Tibial artery (tissue), 4 donors: ENCODE measurements at regions not wholly inside any gene's neighbourhood (a gene's known extent, or its start where the extent isn't known, plus 50 kb on each side); places are given as distances from the start of the nearest gene placed in this dataset.

Experiments used
- DNase-seq, 2 donors: peaks; one replicate each; pipeline ENCODE4 v3.0.0-alpha.2; 2019
- H3K27ac ChIP-seq, 2 donors: fragments of 200-600 bp; sonication (generic) in 1 of 2; 1 replicate in 1 of 2; 2 replicates in 1 of 2; pipeline ENCODE4 v1.5.1; 2018 to 2019; ENCODE audit warnings: mild to moderate bottlenecking in 1 of 2
- H3K27me3 ChIP-seq, 2 donors: fragments of 200-600 bp; sonication (generic) in 1 of 2; one replicate each; pipeline versions ENCODE4 v1.5.1 to v1.6.0; 2016 to 2019
- H3K36me3 ChIP-seq, 3 donors: fragments of 200-600 bp; sonication (generic) in 2 of 3; one replicate each; pipeline ENCODE4 v1.5.1; 2016 to 2019; ENCODE audit warnings: mild to moderate bottlenecking in 2 of 3
- H3K4me1 ChIP-seq, 4 donors: fragments of 200-600 bp; sonication (generic) in 2 of 4; 1 replicate in 3 of 4; 2 replicates in 1 of 4; pipeline ENCODE4 v1.5.1; 2016 to 2019
- H3K4me3 ChIP-seq, 2 donors: fragments of 200-600 bp; sonication (generic) in 1 of 2; 1 replicate in 1 of 2; 2 replicates in 1 of 2; pipeline ENCODE4 v1.5.1; 2018 to 2019; ENCODE audit warnings: mild to moderate bottlenecking in 2 of 2
- H3K9me3 ChIP-seq, 3 donors: fragments of 200-600 bp; sonication (generic) in 1 of 3; one replicate each; pipeline ENCODE4 v1.5.1; 2016 to 2019
- intact Hi-C: fragments of 100-400 bp; cut with DNase I; formaldehyde crosslinking; loops from one replicate; pipeline ENCODE4 v1.15.0; 2023; ENCODE audit warnings: low total_unique reads
- TF ChIP-seq, protein P1 (sequence below), 2 experiments: fragments of 200-600 bp in 1 of 2; fragments of 450-650 bp in 1 of 2; IDR thresholded peaks; one replicate each; pipeline ENCODE4 v1.5.1; 2017 to 2019; ENCODE audit warnings: antibody characterized with exemption in 2 of 2, mild to moderate bottlenecking in 1 of 2, moderate library complexity in 1 of 2

DNA sequence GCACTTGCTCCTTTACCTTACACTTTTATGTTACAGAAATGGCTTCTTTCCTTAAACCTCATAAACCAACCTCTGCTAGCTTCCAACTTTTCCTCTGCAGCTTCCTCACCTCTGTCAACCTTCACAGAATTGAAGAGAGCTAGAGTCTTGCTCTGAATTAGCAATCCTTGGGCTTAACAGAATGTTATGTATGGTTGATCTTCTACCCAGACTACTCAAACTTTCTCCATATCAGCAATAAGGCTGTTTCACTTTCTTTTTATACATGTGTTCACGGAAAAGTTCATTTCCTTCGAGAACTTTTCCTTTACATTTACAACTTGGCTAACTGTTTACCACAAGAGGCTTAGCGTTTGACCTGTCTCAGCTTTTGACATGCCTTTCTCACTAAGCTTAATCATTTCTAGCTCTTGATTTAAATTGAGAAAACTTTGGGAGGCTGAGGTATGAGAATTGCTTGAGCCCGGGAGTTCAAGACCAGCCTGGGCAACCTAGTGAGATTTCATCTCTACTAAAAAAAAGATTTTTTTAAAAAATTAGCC, 207.3 kb downstream of the BMP7 start:
- intact Hi-C loops: no loop called here
- no peak for DNase-seq
- Histone ChIP-seq H3K4me3 (no peak overlapping the region), H3K27ac (no peak overlapping the region), H3K27me3 (peaks cover 0 to 4% of the 10 kb centered on the region in 2 donors), H3K9me3 (no peaks in the 10 kb centered on the region), H3K36me3 (no peaks in the 10 kb centered on the region), H3K4me1 (no peaks in the 10 kb centered on the region)
- TF ChIP-seq, protein P1, sequence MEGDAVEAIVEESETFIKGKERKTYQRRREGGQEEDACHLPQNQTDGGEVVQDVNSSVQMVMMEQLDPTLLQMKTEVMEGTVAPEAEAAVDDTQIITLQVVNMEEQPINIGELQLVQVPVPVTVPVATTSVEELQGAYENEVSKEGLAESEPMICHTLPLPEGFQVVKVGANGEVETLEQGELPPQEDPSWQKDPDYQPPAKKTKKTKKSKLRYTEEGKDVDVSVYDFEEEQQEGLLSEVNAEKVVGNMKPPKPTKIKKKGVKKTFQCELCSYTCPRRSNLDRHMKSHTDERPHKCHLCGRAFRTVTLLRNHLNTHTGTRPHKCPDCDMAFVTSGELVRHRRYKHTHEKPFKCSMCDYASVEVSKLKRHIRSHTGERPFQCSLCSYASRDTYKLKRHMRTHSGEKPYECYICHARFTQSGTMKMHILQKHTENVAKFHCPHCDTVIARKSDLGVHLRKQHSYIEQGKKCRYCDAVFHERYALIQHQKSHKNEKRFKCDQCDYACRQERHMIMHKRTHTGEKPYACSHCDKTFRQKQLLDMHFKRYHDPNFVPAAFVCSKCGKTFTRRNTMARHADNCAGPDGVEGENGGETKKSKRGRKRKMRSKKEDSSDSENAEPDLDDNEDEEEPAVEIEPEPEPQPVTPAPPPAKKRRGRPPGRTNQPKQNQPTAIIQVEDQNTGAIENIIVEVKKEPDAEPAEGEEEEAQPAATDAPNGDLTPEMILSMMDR (IDR thresholded peaks at IDR 0.05): no peak

DNA sequence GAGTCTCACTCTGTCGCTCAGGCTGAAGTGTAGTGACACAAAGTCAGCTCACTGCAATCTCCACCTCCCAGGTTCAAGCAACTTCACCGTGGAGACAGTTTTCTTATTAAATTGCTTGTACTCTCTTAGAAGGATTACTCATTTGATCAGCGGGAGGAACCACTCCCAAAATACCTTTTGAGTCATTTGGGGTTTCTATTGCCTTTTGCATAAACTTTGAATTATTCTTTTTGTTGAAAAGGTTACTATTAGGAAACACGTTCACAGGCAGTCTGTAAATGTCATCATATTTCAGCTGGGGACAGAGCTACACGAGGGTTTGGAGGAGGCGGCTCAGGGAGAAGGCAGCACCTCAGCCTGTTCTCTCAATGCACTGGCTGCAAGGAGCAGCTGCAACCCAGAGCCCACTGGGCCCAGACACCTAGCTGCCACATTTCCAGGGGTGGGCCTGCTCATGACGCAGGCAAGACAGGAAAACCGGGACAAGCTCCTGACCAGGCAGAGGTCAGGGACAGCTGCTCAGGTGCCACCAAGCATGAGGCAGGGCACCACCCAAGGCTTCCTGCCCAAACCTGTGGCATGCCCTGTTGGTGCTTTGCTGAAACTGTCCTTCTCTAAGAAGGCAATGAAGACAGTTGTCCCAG, 205.9 kb downstream of the BMP7 start:
- H3K36me3 ChIP-seq: no peaks in the 10 kb centered on the region
- no peaks in the 10 kb centered on the region for H3K4me1 ChIP-seq
- intact Hi-C loops: no loop called here

DNA sequence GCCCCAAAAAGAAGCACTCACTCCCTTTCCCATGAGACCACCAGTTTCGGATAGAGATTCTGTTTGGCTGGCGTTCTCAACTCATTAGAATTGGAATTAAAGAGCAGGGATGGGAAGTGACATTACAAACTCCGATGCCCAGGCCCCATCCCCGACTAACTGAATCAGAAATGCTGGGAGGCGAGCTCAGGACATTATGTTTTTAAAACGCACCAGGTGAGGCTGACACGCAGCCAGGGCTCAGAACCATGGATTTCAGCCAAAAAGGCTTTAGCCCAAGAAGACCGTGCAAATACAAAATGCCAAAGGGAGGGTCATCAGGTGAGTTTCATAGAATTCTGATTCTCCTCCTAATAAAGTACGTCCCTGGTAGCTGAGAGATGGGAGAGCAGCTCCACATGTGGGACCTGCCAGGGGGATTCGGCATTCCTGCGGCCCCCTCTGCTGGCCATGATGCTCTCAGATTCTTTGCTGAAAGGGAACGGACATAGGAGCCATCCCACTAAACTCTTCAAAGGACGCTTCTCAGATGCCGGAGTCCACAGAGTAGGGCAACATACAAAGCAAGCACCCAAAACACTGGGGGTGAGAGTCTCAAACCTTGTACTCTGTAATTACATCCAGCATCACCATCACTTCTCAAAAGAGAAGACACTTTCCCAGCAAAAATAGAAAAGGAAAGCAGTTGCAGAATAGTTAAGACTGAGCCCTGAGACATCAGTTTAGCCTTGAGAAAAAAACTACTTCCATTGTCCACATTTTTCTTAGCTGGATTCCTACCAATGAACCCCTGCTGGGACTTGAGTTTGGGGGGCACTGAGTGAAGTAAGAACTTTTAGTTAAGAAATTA, 205.2 kb downstream of the BMP7 start:
- H3K36me3 ChIP-seq: no peaks in the 10 kb centered on the region
- no peaks in the 10 kb centered on the region for H3K9me3 ChIP-seq
- no peaks in the 10 kb centered on the region for H3K4me1 ChIP-seq
- peaks cover 0 to 10% of the 10 kb centered on the region in 2 donors for H3K27me3 ChIP-seq
- TF ChIP-seq, protein P1 (IDR thresholded peaks at IDR 0.05): no peak
- peak in 1 of 2 donors; percentile 42 for DNase-seq
- no peak overlapping the region for H3K4me3 ChIP-seq
- intact Hi-C loops: no loop called here
- H3K27ac ChIP-seq: no peak overlapping the region

More for the DNA sequence above, 205.9 kb downstream of the BMP7 start:
- TF ChIP-seq, protein P1 (IDR thresholded peaks at IDR 0.05): no peak
- Histone ChIP-seq H3K27me3 (peaks cover 0 to 8% of the 10 kb centered on the region in 2 donors), H3K27ac (no peak overlapping the region), H3K4me3 (no peak overlapping the region), H3K9me3 (no peaks in the 10 kb centered on the region)
- DNase-seq: peak in 1 of 2 donors; percentile 49

DNA sequence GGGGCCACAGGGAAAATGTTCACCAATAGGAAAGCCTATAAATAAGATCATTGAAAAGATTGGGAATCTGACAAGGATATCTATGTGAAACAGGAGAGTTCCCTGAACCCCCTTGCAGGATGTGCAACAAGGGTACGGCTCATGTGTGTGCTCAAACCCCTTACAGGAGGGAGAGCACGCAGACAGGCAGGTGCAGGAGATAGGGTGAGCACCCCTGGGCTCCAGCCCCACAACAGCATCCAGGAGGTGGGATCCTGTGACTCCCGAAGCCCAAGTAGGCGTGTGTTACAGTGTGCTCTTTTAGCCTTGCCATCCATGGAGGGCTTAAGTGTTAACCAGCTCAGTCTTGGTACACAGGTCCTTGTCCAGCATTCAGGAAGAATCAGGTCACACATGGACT, 204.2 kb downstream of the BMP7 start:
- H3K36me3 ChIP-seq: no peaks in the 10 kb centered on the region
- H3K4me3 ChIP-seq: no peak overlapping the region
- peaks cover 0 to 10% of the 10 kb centered on the region in 2 donors for H3K27me3 ChIP-seq
- TF ChIP-seq, protein P1 (IDR thresholded peaks at IDR 0.05): no peak
- no peaks in the 10 kb centered on the region for H3K4me1 ChIP-seq
- intact Hi-C loops: no loop called here
- DNase-seq: peak in 1 of 2 donors; percentile 29
- H3K27ac ChIP-seq: no peak overlapping the region
- H3K9me3 ChIP-seq: no peaks in the 10 kb centered on the region

DNA sequence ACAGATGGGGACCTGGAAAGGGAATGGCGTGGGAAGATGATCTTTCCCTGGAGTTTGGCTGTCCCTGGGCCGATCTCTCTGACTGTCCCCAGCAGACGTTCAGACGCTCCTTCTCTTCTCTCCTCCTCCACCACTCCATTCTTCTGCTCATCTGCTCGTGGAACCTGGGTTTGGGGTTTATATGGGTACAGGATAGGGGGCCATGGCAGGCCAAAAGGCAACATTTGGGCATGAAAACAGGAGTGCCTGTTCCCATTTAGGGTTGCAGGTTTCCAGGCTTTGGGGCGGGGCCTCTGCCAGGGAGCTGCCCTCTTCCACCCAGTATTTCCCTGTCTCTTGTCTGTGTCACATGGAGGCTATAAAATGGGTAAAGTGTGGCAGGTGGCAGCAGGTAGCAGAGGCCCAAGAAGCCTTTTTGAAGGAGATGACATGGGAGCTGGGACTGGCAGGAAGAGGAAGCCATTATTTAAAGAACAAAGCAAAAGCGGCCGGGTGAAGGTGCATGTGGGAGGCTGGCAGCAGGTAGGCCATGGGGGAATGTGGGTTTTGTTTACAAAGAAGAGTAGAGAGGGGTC, 203.7 kb downstream of the BMP7 start:
- intact Hi-C loops: no loop called here
- H3K9me3 ChIP-seq: no peaks in the 10 kb centered on the region
- TF ChIP-seq, protein P1 (IDR thresholded peaks at IDR 0.05): no peak
- H3K4me1 ChIP-seq: no peaks in the 10 kb centered on the region
- no peak overlapping the region for H3K27ac ChIP-seq
- peak in 1 of 2 donors; percentile 38 for DNase-seq
- H3K27me3 ChIP-seq: peaks cover 0 to 10% of the 10 kb centered on the region in 2 donors
- no peak overlapping the region for H3K4me3 ChIP-seq
- no peaks in the 10 kb centered on the region for H3K36me3 ChIP-seq
